HEK293T (cell line): ENCODE measurements at regions not wholly inside any gene's neighbourhood (a gene's known extent, or its start where the extent isn't known, plus 50 kb on each side); places are given as distances from the start of the nearest gene placed in this dataset.

ENCODE experiments used
- FOXM1 ChIP-seq: fragments of 450-650 bp; IDR thresholded peaks from 2 replicates; pipeline ENCODE4 v1.6.1; 2017; ENCODE audit warnings: mild to moderate bottlenecking, borderline replicate concordance
- HDGF ChIP-seq: fragments of 450-650 bp; IDR thresholded peaks from 2 replicates; pipeline ENCODE4 v1.6.1; 2017; ENCODE audit warnings: antibody characterized with exemption, borderline replicate concordance
- SUZ12 ChIP-seq: fragments of 450-650 bp; IDR thresholded peaks from 2 replicates; pipeline ENCODE4 v1.6.1; 2016; ENCODE audit warnings: mild to moderate bottlenecking

DNA sequence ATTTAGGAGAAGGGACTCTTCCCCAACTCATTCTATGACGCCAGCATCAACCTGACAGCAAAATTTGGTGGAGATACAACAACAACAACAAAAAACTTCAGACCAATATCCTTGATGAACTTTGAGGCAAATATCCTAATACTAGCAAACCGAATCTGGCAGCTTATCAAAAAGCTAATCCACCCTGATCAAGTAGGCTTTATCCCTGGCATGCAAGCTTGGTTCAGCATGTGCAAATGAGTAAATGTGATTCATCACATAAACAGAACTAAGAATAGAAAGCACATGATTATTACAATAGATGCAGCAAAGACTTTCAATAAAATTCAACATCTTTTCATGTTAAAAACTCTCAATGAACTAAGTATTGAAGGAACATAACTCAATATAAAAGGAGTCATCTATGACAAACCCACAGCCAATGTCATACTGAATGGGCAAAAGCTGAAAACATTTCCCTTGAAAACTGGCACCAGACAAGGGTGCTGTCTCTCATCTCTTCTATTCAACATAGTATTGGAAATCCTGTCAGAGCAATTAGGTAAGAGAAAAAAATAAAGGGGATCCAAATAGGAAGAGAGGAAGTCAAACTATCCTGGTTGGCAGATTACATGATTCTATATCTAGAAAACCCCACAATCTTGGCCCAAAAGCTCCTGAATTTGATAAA lies 233.3 kb downstream of the CCDC59 start:
- TF ChIP-seq FOXM1 (no peak), SUZ12 (no peak), HDGF (no peak)
